HUES6 (cell line): ENCODE measurements at regions not wholly inside any gene's neighbourhood (a gene's known extent, or its start where the extent isn't known, plus 50 kb on each side); places are given as distances from the start of the nearest gene placed in this dataset.

Experiments used
- H3K27ac ChIP-seq: 2 replicates; pipeline ENCODE4 v1.7.0; 2013; ENCODE audit warnings: low read depth, mild to moderate bottlenecking, low read length, inconsistent platforms
- H3K27me3 ChIP-seq: 2 replicates; pipeline ENCODE4 v1.6.1; 2013; ENCODE audit warnings: low read length; ENCODE audit not compliant: control insufficient read depth, insufficient read depth
- H3K36me3 ChIP-seq: 2 replicates; pipeline ENCODE4 v1.6.1; 2013; ENCODE audit warnings: low read length; ENCODE audit not compliant: control insufficient read depth, insufficient read depth
- H3K4me1 ChIP-seq: 2 replicates; pipeline ENCODE4 v1.6.1; 2013; ENCODE audit warnings: low read length; ENCODE audit not compliant: control insufficient read depth, insufficient read depth
- H3K4me3 ChIP-seq: 2 replicates; pipeline ENCODE4 v1.5.1; 2013; ENCODE audit warnings: low read depth, low read length
- H3K9ac ChIP-seq: one replicate; pipeline ENCODE4 v1.6.1; 2013; ENCODE audit warnings: mild to moderate bottlenecking, low read length
- H3K9me3 ChIP-seq: 2 replicates; pipeline ENCODE4 v1.6.1; 2013; ENCODE audit warnings: low read depth, low read length; ENCODE audit not compliant: control insufficient read depth, insufficient read depth

DNA sequence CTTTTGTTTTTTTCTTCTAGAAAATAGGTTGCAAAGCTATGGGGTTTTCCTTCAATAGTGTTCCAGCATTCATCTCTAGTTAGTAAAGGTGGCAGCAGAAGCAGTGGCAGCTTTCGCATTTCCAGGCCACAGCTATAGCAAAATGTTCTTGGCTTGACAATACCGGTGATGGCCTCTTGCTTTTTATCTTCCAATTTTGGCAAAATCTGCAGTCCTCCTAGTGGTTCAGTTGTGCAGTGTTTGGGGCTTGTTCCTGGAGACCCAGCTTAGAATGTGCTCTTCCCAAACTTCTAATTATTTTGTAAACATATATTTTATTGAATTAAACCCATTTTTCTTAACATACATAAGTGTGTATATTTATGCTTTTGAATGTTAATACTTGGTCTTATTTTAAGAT lies 370.6 kb upstream of the MAN1A1 start:
- no peaks in the 10 kb centered on the region for H3K27me3 ChIP-seq
- H3K9ac ChIP-seq: no peak overlapping the region
- peaks cover 5% of the 10 kb centered on the region; the same call in 1 of the 2 replicates for H3K4me1 ChIP-seq
- H3K27ac ChIP-seq: no peak overlapping the region
- H3K36me3 ChIP-seq: no peaks in the 10 kb centered on the region
- H3K9me3 ChIP-seq: no peaks in the 10 kb centered on the region
- no peak overlapping the region for H3K4me3 ChIP-seq

DNA sequence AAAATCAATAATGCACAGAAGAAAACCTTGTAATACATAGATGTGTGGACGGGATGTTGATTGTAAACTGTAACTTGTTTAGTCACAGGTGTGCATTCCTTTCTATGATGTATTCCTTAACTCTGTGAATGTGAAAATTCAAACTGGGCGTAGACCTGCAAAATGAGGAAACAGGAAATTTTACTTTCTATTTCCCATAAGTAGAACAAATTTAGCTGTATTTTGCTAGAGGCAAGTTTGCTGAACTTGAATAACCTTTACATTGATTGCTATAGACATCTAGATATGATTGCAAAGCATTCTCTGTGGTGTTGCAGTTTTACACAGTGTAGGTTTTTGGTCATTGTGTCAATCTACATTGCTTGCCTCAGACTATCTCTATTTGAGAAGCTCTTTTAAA lies 368.4 kb upstream of the MAN1A1 start:
- Histone ChIP-seq H3K9me3 (no peaks in the 10 kb centered on the region), H3K27me3 (no peaks in the 10 kb centered on the region), H3K36me3 (no peaks in the 10 kb centered on the region), H3K4me1 (peaks cover 5% of the 10 kb centered on the region; the same call in 1 of the 2 replicates), H3K9ac (no peak overlapping the region), H3K4me3 (no peak overlapping the region), H3K27ac (no peak overlapping the region)

GRCh38 chr6:119716668-119717270 lies 367.2 kb upstream of the MAN1A1 start:
- no peaks in the 10 kb centered on the region for H3K27me3 ChIP-seq
- H3K27ac ChIP-seq: no peak overlapping the region
- no peak overlapping the region for H3K4me3 ChIP-seq
- no peaks in the 10 kb centered on the region for H3K36me3 ChIP-seq
- H3K9me3 ChIP-seq: no peaks in the 10 kb centered on the region
- H3K9ac ChIP-seq: no peak overlapping the region
- H3K4me1 ChIP-seq: peaks cover 5% of the 10 kb centered on the region; the same call in 1 of the 2 replicates

DNA sequence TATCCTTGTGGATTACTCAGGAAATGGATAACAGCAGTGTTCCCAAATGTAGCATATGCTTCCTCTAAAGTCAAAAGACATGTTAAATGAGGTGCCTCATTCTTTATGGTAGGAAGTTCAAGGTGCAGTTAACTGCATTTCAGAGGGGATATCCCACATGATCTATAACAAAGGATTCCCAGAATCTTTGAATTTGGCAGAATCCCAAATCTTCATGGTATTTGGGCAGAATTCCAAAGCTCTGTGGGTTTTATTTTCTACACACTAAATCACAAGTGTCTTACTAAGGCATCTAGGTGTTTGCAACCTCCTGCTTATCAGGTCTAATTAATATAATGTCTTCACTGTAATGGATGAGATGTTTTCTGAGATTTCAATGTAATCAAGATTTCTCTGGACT lies 364.3 kb upstream of the MAN1A1 start:
- H3K27ac ChIP-seq: no peak overlapping the region
- H3K9ac ChIP-seq: no peak overlapping the region
- H3K4me1 ChIP-seq: peaks cover 5% of the 10 kb centered on the region; the same call in 1 of the 2 replicates
- H3K9me3 ChIP-seq: no peaks in the 10 kb centered on the region
- no peaks in the 10 kb centered on the region for H3K36me3 ChIP-seq
- H3K4me3 ChIP-seq: no peak overlapping the region
- H3K27me3 ChIP-seq: no peaks in the 10 kb centered on the region

DNA sequence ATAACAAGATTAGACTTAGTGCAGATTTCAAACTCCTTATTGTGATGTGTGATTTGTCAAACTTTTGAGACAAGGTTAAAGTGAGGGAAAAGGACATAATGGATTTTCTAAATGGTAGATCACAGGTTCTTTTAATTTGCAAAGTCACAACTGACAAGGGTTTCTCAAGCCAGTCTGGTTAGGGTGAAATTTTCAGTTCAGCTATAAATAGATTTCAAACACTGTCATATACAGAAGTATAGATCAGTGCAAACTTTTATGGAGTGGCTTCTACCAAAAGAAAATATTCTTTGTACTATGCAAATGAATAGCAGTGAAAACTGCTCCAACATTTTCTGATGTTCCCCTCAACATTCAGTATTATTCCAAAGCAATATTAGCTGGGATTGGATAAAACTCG lies 337.1 kb upstream of the MAN1A1 start:
- Histone ChIP-seq H3K27me3 (no peaks in the 10 kb centered on the region), H3K9me3 (no peaks in the 10 kb centered on the region), H3K27ac (no peak overlapping the region), H3K9ac (no peak overlapping the region), H3K36me3 (no peaks in the 10 kb centered on the region), H3K4me1 (0 out of 2 replicates have a peak, but pooled peaks cover 3% of the 10 kb centered on the region), H3K4me3 (no peak overlapping the region)

- Histone ChIP-seq H3K9ac (no peak overlapping the region), H3K4me3 (no peak overlapping the region), H3K27ac (no peak overlapping the region), H3K9me3 (no peaks in the 10 kb centered on the region), H3K27me3 (no peaks in the 10 kb centered on the region), H3K36me3 (no peaks in the 10 kb centered on the region), H3K4me1 (0 out of 2 replicates have a peak, but pooled peaks cover 3% of the 10 kb centered on the region)
These were observed 336.7 kb upstream of the MAN1A1 start for GRCh38 chr6:119686240-119686639.

- no peak overlapping the region for H3K27ac ChIP-seq
- H3K36me3 ChIP-seq: no peaks in the 10 kb centered on the region
- no peaks in the 10 kb centered on the region for H3K9me3 ChIP-seq
- no peaks in the 10 kb centered on the region for H3K27me3 ChIP-seq
- H3K4me1 ChIP-seq: 0 out of 2 replicates have a peak, but pooled peaks cover 3% of the 10 kb centered on the region
- no peak overlapping the region for H3K4me3 ChIP-seq
- H3K9ac ChIP-seq: no peak overlapping the region
These were observed 334.1 kb upstream of the MAN1A1 start for GRCh38 chr6:119683671-119684070.

GRCh38 chr6:119683031-119683430 lies 333.5 kb upstream of the MAN1A1 start:
- Histone ChIP-seq H3K4me1 (0 out of 2 replicates have a peak, but pooled peaks cover 3% of the 10 kb centered on the region), H3K9ac (no peak overlapping the region), H3K27me3 (no peaks in the 10 kb centered on the region), H3K4me3 (no peak overlapping the region), H3K27ac (no peak overlapping the region), H3K9me3 (no peaks in the 10 kb centered on the region), H3K36me3 (no peaks in the 10 kb centered on the region)

DNA sequence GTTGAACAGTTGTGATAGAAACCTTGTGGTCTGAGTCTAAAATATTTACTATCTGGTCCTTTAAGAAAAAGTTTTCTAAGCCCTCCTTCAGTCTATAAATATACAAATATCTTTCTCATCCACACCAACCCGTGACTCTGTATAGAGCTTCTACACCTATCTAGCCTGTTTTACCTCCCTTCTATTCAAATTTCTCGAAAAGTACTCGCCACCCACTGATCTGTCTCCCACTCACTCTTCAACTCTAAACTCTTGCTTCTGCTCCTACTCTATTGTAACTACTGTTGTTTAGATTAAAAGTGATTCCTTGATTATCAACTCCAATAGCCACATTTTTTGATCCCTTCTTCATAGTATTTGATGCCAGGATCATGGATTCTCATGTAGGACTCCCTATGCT lies 329.4 kb upstream of the MAN1A1 start:
- Histone ChIP-seq H3K4me1 (peaks cover 3% of the 10 kb centered on the region; the same call in 1 of the 2 replicates), H3K27ac (no peak overlapping the region), H3K9me3 (no peaks in the 10 kb centered on the region), H3K36me3 (no peaks in the 10 kb centered on the region), H3K27me3 (no peaks in the 10 kb centered on the region), H3K9ac (no peak overlapping the region), H3K4me3 (no peak overlapping the region)

- peaks cover 5% of the 10 kb centered on the region; the same call in 1 of the 2 replicates for H3K4me1 ChIP-seq
- H3K9ac ChIP-seq: no peak overlapping the region
- H3K27me3 ChIP-seq: no peaks in the 10 kb centered on the region
- H3K9me3 ChIP-seq: no peaks in the 10 kb centered on the region
- no peak overlapping the region for H3K4me3 ChIP-seq
- H3K36me3 ChIP-seq: no peaks in the 10 kb centered on the region
- H3K27ac ChIP-seq: no peak overlapping the region
These were observed 327.8 kb upstream of the MAN1A1 start for GRCh38 chr6:119677384-119677783.

DNA sequence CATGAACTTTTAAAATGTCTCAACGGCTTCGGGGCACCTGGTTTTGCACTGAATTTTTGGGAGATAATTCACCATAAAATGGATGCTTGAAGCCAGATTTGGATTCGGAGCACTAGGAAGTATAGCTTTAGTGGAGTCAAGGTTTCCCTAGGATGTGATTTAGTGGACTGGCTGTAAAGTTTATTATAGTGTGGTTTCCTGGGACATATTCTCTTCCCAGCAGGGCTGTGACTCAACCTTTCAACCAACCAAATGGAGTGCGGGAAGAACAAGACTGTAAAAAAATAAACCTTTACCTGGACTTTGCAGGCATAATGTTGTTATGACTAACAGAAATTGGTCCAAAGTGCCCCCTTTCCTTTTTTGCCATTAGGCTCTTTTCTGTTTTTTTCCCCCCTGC lies 327.4 kb upstream of the MAN1A1 start:
- H3K9me3 ChIP-seq: no peaks in the 10 kb centered on the region
- H3K27me3 ChIP-seq: no peaks in the 10 kb centered on the region
- no peaks in the 10 kb centered on the region for H3K36me3 ChIP-seq
- H3K27ac ChIP-seq: no peak overlapping the region
- H3K9ac ChIP-seq: no peak overlapping the region
- H3K4me1 ChIP-seq: peaks cover 5% of the 10 kb centered on the region
- H3K4me3 ChIP-seq: no peak overlapping the region
